ENCODE measurements at regions not wholly inside any gene's neighbourhood (a gene's known extent, or its start where the extent isn't known, plus 50 kb on each side); places are given as distances from the start of the nearest gene placed in this dataset.

GRCh38 chr12:5294274-5295070 is 137.4 kb upstream of the NTF3 start:
- WGBS, 2 experiments = 94 to 95% methylated on average over 11 of the region's 11 CpGs
- Histone ChIP-seq H3K27me3 (ENCODE audit: control insufficient read depth, insufficient read depth, low read length, poor library complexity, severe bottlenecking) (no peaks in the 10 kb centered on the region), H3K9me3 (ENCODE audit: control insufficient read depth, low read length) (no peaks in the 10 kb centered on the region), H3K27ac (ENCODE audit: insufficient read depth, low read depth, low read length, poor library complexity, severe bottlenecking) (no peak overlapping the region), H3K36me3 (ENCODE audit: control insufficient read depth, insufficient read depth, low read length) (no peaks in the 10 kb centered on the region), H3K4me1 (ENCODE audit: control insufficient read depth, insufficient read depth, low read length) (no peaks in the 10 kb centered on the region), H3K4me3 (ENCODE audit: insufficient read depth, low read depth, low read length) (no peak overlapping the region)

- Histone ChIP-seq H3K27ac (ENCODE audit: insufficient read depth, low read depth, low read length, poor library complexity, severe bottlenecking) (no peak overlapping the region), H3K4me3 (ENCODE audit: insufficient read depth, low read depth, low read length) (no peak overlapping the region), H3K36me3 (ENCODE audit: control insufficient read depth, insufficient read depth, low read length) (no peaks in the 10 kb centered on the region), H3K9me3 (ENCODE audit: control insufficient read depth, low read length) (no peaks in the 10 kb centered on the region), H3K27me3 (ENCODE audit: control insufficient read depth, insufficient read depth, low read length, poor library complexity, severe bottlenecking) (no peaks in the 10 kb centered on the region), H3K4me1 (ENCODE audit: control insufficient read depth, insufficient read depth, low read length) (no peaks in the 10 kb centered on the region)
- 88 to 89% methylated on average over 1 of the region's 3 CpGs for WGBS, 2 experiments
Measured at GRCh38 chr12:5295151-5295550, 136.8 kb upstream of the NTF3 start.

GRCh38 chr12:5295996-5296395 is 135.9 kb upstream of the NTF3 start:
- 86 to 95% methylated on average over 2 of the region's 2 CpGs for WGBS, 2 experiments
- Histone ChIP-seq H3K9me3 (ENCODE audit: control insufficient read depth, low read length) (no peaks in the 10 kb centered on the region), H3K4me1 (ENCODE audit: control insufficient read depth, insufficient read depth, low read length) (no peaks in the 10 kb centered on the region)

GRCh38 chr12:5301539-5301938 is 130.4 kb upstream of the NTF3 start:
- Histone ChIP-seq H3K4me3 (ENCODE audit: insufficient read depth, low read depth, low read length) (no peak overlapping the region), H3K27ac (ENCODE audit: insufficient read depth, low read depth, low read length, poor library complexity, severe bottlenecking) (no peak overlapping the region), H3K27me3 (ENCODE audit: control insufficient read depth, insufficient read depth, low read length, poor library complexity, severe bottlenecking) (no peaks in the 10 kb centered on the region), H3K36me3 (ENCODE audit: control insufficient read depth, insufficient read depth, low read length) (no peaks in the 10 kb centered on the region), H3K9me3 (ENCODE audit: control insufficient read depth, low read length) (no peaks in the 10 kb centered on the region), H3K4me1 (ENCODE audit: control insufficient read depth, insufficient read depth, low read length) (no peaks in the 10 kb centered on the region)

More at GRCh38 chr12:5295996-5296395, 135.9 kb upstream of the NTF3 start:
- Histone ChIP-seq H3K4me3 (ENCODE audit: insufficient read depth, low read depth, low read length) (no peak overlapping the region), H3K36me3 (ENCODE audit: control insufficient read depth, insufficient read depth, low read length) (no peaks in the 10 kb centered on the region), H3K27ac (ENCODE audit: insufficient read depth, low read depth, low read length, poor library complexity, severe bottlenecking) (no peak overlapping the region), H3K27me3 (ENCODE audit: control insufficient read depth, insufficient read depth, low read length, poor library complexity, severe bottlenecking) (no peaks in the 10 kb centered on the region)

- no peaks in the 10 kb centered on the region for H3K4me1 ChIP-seq (ENCODE audit: control insufficient read depth, insufficient read depth, low read length)
- no peak overlapping the region for H3K27ac ChIP-seq (ENCODE audit: insufficient read depth, low read depth, low read length, poor library complexity, severe bottlenecking)
- no peaks in the 10 kb centered on the region for H3K9me3 ChIP-seq (ENCODE audit: control insufficient read depth, low read length)
- WGBS, 2 experiments = 95 to 96% methylated on average over 7 of the region's 7 CpGs
- no peak overlapping the region for H3K4me3 ChIP-seq (ENCODE audit: insufficient read depth, low read depth, low read length)
- H3K27me3 ChIP-seq (ENCODE audit: control insufficient read depth, insufficient read depth, low read length, poor library complexity, severe bottlenecking) = no peaks in the 10 kb centered on the region
- H3K36me3 ChIP-seq (ENCODE audit: control insufficient read depth, insufficient read depth, low read length) = no peaks in the 10 kb centered on the region
Measured at GRCh38 chr12:5305425-5305824, 126.5 kb upstream of the NTF3 start.

GRCh38 chr12:5305886-5306545 is 125.9 kb upstream of the NTF3 start:
- no peaks in the 10 kb centered on the region for H3K4me1 ChIP-seq (ENCODE audit: control insufficient read depth, insufficient read depth, low read length)
- 90 to 93% methylated on average over 2 to 4 of the region's 4 CpGs for WGBS, 2 experiments
- no peak overlapping the region for H3K4me3 ChIP-seq (ENCODE audit: insufficient read depth, low read depth, low read length)
- no peaks in the 10 kb centered on the region for H3K9me3 ChIP-seq (ENCODE audit: control insufficient read depth, low read length)
- no peaks in the 10 kb centered on the region for H3K27me3 ChIP-seq (ENCODE audit: control insufficient read depth, insufficient read depth, low read length, poor library complexity, severe bottlenecking)
- no peaks in the 10 kb centered on the region for H3K36me3 ChIP-seq (ENCODE audit: control insufficient read depth, insufficient read depth, low read length)
- no peak overlapping the region for H3K27ac ChIP-seq (ENCODE audit: insufficient read depth, low read depth, low read length, poor library complexity, severe bottlenecking)

GRCh38 chr12:5307065-5307464 is 124.8 kb upstream of the NTF3 start:
- Histone ChIP-seq H3K9me3 (ENCODE audit: control insufficient read depth, low read length) (no peaks in the 10 kb centered on the region), H3K27me3 (ENCODE audit: control insufficient read depth, insufficient read depth, low read length, poor library complexity, severe bottlenecking) (no peaks in the 10 kb centered on the region), H3K36me3 (ENCODE audit: control insufficient read depth, insufficient read depth, low read length) (no peaks in the 10 kb centered on the region), H3K4me1 (ENCODE audit: control insufficient read depth, insufficient read depth, low read length) (no peaks in the 10 kb centered on the region), H3K27ac (ENCODE audit: insufficient read depth, low read depth, low read length, poor library complexity, severe bottlenecking) (no peak overlapping the region), H3K4me3 (ENCODE audit: insufficient read depth, low read depth, low read length) (no peak overlapping the region)
- 74 to 78% methylated on average over 3 of the region's 3 CpGs for WGBS, 2 experiments

- Histone ChIP-seq H3K4me1 (ENCODE audit: control insufficient read depth, insufficient read depth, low read length) (no peaks in the 10 kb centered on the region), H3K36me3 (ENCODE audit: control insufficient read depth, insufficient read depth, low read length) (no peaks in the 10 kb centered on the region), H3K27me3 (ENCODE audit: control insufficient read depth, insufficient read depth, low read length, poor library complexity, severe bottlenecking) (no peaks in the 10 kb centered on the region), H3K9me3 (ENCODE audit: control insufficient read depth, low read length) (no peaks in the 10 kb centered on the region), H3K4me3 (ENCODE audit: insufficient read depth, low read depth, low read length) (no peak overlapping the region), H3K27ac (ENCODE audit: insufficient read depth, low read depth, low read length, poor library complexity, severe bottlenecking) (no peak overlapping the region)
Measured at GRCh38 chr12:5308216-5308615, 123.7 kb upstream of the NTF3 start.

- no peaks in the 10 kb centered on the region for H3K9me3 ChIP-seq (ENCODE audit: control insufficient read depth, low read length)
- H3K4me1 ChIP-seq (ENCODE audit: control insufficient read depth, insufficient read depth, low read length) = no peaks in the 10 kb centered on the region
- no peaks in the 10 kb centered on the region for H3K27me3 ChIP-seq (ENCODE audit: control insufficient read depth, insufficient read depth, low read length, poor library complexity, severe bottlenecking)
- no peak overlapping the region for H3K27ac ChIP-seq (ENCODE audit: insufficient read depth, low read depth, low read length, poor library complexity, severe bottlenecking)
- WGBS, 2 experiments = 93 to 97% methylated on average over 8 of the region's 8 CpGs
- no peaks in the 10 kb centered on the region for H3K36me3 ChIP-seq (ENCODE audit: control insufficient read depth, insufficient read depth, low read length)
- no peak overlapping the region for H3K4me3 ChIP-seq (ENCODE audit: insufficient read depth, low read depth, low read length)
Measured at GRCh38 chr12:5308996-5309395, 122.9 kb upstream of the NTF3 start.

- H3K36me3 ChIP-seq (ENCODE audit: control insufficient read depth, insufficient read depth, low read length) = no peaks in the 10 kb centered on the region
- no peaks in the 10 kb centered on the region for H3K27me3 ChIP-seq (ENCODE audit: control insufficient read depth, insufficient read depth, low read length, poor library complexity, severe bottlenecking)
- no peaks in the 10 kb centered on the region for H3K9me3 ChIP-seq (ENCODE audit: control insufficient read depth, low read length)
- no peaks in the 10 kb centered on the region for H3K4me1 ChIP-seq (ENCODE audit: control insufficient read depth, insufficient read depth, low read length)
- WGBS, 2 experiments = 92 to 95% methylated on average over 8 of the region's 8 CpGs
- no peak overlapping the region for H3K27ac ChIP-seq (ENCODE audit: insufficient read depth, low read depth, low read length, poor library complexity, severe bottlenecking)
- H3K4me3 ChIP-seq (ENCODE audit: insufficient read depth, low read depth, low read length) = no peak overlapping the region
Measured at GRCh38 chr12:5309654-5310053, 122.3 kb upstream of the NTF3 start.

Measured in ectodermal cell (in vitro differentiated cells).